NCI-H146 (cell line): ENCODE measurements at regions not wholly inside any gene's neighbourhood (a gene's known extent, or its start where the extent isn't known, plus 50 kb on each side); places are given as distances from the start of the nearest gene placed in this dataset.
"Not testable (repeated sequence)": the region's sequence is repeated elsewhere in the genome, so short reads cannot be mapped to it uniquely, and the experiment has no call there.

Experiments
- DNase-seq: peaks from one replicate; lab custom pipeline; 2025; lab: John Stamatoyannopoulos, UW

DNA sequence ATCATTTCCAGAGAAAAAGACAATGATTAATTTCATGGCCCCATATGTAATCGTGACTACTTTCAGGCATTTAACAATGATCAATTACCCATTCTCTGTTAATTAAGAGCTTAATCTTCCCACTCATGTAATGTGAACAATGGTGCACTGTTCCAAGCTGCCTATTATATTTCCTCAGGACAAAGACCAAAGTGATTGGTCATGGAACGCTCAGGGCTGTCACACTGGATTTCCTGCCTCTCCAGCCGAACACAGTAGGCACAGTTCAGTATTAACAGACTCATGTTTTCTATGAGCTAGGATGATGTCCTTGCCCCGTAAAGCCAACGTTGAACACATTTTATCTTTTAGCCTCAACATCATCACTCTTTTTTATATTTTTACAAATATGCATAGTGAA is 142.7 kb upstream of the FZD8 start:
- no peak for DNase-seq

DNA sequence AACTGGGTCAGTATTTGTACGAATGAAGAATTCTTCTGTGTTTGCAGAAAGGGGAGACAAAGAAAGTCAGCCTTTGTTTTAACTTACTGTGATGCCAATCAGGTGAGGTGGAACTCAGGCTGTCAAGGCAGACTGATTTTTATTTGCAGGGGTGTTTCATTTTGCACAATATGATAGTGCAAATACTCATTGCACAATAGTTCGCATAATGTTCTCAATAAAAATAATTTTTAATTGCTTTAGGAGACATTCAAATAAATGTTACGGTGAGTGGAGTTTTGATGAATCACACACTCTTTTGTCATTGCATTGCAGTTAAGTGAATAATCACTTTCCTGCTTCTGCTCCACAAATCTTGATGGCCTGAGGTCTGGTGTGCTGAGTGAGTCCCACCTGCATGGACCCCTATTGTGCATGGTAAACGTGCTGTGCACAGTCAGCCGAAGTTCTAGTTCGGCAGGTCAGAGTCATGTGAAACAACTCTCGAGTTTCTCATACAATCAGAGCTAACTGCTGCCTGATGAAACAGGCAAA is 141.3 kb upstream of the FZD8 start:
- peak; percentile 3 for DNase-seq

DNA sequence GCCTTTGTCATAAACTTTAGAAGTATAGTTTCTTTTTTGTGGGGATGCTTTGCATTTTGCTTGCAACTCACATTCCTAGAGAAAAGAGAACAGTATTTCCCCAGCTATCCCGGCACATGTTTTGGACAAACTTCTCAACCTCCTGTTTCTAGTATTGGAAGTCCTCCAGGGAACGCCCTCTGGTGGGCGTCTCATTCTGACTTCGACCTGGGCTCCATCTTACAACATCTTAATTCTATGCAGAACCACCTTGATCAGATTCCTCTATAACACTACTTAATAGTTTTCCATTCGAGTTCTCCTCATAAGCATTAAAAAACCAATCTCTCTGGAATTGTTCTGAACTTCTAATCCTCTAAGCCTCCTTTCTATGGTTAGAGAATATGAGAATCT is 139.5 kb upstream of the FZD8 start:
- peak; percentile 12 for DNase-seq

DNA sequence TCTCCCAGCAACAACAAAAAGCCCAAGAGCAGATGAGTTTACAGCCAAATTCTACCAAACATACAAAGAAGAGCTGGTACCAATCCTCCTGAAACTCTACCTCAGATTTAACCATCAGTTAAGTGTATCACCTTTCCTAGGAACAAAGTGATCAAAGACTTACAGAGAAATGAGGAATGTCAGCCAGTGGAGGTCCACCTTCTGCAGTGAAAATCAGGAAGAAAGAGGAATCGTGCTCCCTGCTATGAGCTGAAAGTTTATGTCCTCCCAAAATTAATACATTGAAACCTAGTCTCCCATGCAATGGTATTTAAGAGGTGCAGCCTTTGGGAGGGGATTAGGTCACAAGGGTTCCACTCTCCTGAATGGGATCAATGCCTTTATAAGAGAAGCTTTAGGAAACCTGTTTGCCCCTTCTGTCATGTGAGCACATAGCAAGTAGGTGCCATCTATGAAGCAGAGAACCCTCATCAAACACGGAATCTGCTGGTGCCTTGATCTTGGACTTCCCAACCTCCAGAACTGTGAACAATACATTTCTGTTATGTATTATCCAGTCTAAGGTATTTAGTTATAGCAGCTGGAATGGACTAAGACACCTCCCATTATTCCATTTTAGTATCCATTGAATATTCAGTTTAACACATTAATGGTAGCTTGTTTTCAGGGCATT is 139.0 kb upstream of the FZD8 start:
- DNase-seq, result no peak

DNA sequence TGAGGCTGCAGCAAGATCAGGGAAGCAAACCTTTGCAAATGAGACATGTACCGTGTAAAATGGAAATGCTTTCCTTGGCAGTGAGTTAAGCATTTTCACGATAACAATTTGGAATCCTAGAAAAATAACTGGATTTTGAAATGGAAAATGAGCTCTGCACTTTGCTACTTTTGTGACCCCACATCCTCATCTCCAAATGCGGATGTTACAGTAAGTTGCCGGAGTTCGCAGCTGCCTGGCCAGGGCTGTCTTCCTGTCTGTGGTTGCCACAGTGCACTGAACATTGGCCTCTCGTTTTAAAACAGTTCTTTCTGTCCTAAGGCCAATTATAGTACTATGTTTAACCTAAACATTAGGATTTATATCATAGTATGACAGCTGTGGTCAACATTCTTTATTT is 136.2 kb upstream of the FZD8 start:
- no peak for DNase-seq

DNA sequence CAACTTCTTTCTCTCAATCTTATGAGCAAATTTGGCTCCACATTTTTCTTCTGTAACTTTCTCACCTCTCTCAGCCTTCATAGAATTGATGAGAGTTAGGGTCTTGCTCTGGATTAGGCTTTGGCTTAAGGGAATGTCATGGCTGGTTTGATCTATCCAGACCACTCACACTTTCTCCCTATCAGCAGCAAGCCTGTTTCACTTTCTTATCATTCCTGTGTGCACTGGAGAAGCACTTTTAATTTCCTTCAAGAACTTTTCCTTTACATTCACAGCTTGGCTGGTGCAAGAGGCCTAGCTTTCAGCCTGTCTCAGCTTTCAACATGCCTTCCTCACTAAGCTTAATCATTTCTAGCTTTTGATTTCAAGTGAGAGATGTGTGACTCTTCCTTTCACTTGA is 134.5 kb upstream of the FZD8 start:
- not testable (repeated sequence) for DNase-seq

DNA sequence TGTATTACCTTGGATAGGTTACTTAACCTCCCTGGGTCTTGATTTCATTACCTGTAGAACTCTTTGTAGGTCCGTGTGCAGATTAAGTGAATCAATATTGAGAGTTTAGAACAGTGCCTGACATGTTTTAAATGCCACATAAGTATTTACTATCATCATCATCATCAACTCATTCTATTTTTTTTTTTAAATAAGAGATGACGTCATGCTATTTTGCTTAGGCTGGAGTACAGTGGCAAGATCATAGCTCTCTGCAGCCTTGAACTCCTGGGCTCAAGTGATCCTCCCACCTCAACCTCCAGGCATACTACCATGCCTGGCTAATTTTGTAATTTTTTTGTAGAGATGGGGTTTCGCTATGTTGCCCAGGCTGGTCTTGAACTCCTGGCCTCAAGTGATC is 132.0 kb upstream of the FZD8 start:
- DNase-seq, result no peak

DNA sequence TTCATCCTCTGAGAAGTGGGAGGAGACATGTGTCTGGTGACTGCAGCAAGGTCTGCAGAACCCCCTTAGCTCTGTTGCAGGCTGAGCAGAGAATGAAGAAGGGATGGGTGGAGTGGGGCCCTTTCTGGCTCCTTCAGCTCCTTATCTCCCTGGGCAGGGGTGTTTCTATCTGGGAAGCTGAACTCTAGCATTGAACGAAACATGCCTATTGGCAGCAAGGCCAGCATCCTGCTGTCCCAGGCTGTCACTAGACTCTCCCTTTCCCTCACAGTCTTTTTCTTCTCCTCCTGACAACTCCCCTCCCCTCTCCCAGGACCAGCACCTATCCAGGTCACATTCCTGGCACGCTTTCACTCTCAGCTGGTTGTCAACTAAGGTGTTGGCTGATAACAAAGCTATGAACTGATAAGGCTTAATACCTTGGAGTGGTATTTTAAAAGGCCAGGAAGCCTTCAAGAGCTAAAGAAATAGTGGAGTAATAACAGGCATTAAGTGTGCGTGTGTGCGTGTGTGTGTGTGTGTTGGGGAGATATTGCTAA is 128.8 kb upstream of the FZD8 start:
- no peak for DNase-seq

DNA sequence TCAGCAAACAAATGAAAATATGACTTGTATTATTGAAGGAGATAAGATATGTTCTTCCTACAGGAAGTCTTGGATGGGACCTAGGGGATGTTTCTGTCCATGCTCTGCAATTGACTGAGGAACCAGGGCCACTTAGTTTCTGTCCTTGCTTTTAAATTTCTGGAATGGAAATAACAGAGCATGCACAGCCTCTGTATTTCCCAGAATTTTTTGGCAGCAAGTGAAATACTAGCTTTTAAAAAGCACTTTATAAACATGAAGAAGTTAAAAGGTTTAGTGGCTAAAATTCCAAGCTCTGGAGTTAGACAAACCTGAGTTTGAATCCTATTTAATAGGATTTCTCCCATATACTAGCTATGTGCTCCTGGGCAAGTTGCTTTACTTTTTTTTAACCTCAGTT is 127.7 kb upstream of the FZD8 start:
- no peak for DNase-seq

DNA sequence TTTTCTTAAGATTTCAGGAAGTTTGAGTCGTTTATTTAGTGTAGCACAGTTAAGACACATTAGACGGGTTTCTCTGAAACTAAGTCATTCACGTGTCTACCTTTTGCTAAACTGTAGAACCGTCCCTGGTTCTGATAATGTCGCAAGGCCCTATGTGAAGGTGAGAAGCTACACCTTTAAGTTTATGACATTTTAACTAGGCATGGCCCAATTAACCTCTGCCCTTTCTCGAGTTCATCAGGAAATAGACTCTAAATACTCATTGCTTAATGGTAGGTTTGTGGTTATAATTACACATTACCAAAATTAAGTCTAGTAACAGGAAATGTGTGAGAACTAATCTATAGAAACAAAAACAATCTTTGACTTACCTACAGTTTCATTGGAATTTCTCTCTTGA is 126.6 kb upstream of the FZD8 start:
- no peak for DNase-seq

DNA sequence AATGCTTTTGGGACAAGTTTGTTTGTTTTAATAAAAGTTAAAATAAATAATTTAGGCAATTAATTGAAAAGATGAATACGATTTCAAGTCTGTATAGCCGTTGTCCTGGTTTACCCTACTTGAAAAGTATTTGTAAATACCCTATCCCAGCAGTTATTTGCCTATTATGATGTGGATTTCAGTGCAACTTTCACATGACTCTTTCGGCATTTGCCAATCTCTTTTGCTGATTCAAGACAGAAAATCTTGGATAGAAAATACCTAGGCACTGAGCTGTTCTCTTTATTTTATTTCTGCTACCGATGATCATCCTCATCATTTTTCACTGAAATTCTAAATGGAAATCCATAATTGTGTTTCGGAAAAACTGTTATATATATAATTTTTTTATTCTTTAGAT is 125.9 kb upstream of the FZD8 start:
- no peak for DNase-seq

DNA sequence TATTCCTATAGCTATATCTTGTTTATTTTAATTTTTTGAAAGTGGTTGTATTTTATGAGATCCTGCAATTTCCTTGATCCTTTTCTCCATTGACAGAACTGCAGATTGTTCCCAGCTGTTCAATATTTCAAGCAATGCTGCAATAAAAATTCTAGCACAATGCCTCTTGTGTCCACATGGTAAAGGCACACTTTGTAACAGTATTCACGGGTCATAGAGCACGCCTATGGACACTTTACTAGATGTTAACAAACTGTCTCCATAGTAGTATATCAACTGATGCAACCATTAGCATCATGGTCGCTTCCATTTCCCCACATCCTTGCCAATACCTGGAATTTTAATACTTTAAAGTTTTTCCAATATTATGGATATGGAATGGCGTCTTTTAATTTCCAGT is 123.9 kb upstream of the FZD8 start:
- DNase-seq, result no peak

DNA sequence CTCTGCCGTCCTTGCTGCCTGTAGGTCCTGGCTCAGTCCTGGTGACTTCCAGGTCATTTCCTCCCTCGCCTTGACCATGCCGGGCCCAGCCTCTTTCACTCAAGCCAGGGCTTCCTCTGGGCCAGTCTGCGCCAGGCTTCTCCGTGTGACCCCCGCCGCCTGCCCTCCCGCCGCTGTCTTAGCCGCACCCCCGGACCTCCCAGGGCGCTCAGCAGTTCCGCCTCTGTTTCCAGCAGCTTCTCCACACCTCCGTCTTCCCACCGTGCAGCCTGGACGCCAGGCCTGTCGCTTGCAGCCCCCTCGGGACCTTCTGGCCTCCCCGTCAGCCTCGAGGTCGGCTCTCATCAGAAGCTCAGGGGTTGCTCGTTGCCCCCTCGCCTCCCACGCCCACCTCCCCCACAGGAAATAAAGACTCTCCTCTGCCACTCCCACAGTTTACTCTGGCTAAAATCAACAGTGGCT is 123.0 kb upstream of the FZD8 start:
- peak; percentile 23 for DNase-seq

DNA sequence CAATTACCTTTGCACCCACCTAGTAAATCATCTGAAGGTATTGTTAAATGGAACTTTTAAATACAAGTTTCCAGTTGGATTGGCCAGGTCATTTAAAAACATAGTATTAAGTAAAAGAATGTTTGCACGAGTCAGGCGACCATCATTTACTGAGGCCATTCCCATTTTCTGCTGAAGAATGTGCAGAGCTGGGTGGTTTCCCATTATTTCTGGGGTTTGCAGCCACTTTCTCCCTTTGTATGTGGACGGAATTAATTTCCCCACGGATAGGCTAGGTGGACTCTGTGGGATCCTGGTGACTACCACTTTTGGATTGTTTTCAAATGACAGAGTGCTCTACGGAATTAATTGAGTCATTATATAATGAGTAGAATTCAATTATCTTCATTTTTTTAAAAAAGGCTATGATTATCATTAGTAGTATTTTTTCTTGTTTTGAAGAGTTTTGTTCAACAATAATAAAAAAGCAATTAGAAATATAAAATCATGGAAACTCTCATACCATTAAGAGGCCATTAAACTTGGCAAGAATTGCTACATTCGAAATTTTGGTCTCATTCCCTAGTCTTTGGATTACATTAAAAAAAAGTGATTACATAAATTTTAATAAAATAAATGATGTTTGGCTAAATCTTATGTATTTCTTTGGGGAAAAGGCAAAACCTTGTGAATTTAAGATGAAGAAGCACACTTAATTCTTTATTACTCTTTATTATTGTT is 120.4 kb upstream of the FZD8 start:
- no peak for DNase-seq

DNA sequence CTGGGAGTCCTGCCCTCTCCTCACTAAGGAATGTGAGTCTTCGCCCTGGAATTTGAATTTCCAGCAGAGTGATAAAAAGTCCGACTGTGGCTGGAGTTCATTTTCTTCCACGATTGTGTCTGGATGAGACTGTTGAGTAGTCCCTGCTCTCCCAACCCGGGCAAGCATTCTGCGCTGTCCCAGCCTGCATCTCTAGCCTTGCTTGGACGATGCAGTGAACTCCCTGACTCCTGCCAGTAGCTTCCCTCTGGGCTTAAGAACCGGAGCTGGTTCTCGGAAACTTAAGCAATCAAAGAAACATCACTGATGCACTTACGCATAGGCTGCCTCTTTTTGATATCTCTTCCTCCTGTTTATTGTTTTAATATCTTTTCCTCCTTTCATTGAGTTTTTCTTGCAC is 116.0 kb upstream of the FZD8 start:
- no peak for DNase-seq

DNA sequence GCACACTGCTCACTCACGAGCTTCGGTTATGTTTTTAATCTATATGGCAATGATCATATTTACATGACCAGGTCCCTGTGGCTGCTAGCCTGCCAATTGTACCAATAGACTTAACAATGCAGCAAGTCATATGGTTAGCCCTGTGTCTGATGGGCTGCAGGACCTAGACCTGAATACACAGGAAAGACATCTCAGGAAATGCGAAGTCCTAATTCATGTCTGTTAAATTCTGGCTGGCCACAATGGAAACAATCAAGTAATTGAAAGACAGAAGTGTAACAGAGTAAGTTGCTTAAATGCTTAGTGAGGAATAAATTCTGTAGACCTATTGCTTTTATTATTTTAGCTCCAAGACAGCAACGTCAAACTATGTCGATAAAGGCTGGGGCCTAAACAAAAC is 112.4 kb upstream of the FZD8 start:
- no peak for DNase-seq

DNA sequence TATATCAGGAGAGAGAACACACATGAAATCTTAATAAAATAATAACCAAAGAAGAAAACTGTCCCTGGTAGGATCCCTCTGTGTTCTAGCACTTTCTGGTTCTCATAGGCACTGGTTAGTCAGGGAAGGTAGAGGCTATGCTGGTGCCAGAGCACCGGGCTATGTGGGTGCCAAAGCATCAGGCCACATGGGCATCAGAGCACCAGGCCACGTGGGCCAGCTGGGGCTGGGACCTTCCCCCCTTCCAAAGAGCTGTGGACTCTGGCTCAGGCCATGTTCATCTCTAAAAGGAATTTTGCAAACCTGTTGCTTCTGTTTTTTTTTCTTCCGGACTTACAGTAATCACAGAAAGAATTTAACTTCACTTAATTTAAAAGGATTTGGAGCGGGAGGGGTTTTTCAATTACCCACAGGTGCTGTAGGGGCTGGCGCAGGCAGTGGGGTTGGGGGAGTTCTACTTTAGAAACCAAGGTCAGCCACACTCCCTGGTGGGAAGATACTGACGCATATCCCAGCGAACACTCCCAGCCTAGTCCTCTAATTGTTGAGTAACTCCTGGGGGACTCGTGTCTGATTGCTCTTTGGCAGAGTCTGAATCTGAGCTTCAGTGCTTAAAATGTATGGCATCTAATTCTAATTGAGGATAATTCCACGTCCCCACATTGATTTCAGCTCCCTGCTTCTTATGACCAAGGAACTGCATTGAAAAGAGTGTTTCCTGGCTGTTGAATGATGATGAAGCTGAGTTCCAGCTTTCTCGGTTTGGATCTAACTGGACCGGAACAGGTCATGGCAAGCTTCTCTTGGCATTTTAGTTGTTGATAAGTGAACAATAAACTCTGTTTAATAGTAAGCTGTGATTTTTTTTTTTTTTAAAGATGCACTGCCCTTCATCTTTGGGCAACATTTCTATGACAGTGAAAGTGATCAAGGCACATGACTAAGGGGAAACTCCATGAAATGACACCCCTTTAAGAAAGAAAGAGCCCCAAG is 110.7 kb upstream of the FZD8 start:
- DNase-seq, result no peak

DNA sequence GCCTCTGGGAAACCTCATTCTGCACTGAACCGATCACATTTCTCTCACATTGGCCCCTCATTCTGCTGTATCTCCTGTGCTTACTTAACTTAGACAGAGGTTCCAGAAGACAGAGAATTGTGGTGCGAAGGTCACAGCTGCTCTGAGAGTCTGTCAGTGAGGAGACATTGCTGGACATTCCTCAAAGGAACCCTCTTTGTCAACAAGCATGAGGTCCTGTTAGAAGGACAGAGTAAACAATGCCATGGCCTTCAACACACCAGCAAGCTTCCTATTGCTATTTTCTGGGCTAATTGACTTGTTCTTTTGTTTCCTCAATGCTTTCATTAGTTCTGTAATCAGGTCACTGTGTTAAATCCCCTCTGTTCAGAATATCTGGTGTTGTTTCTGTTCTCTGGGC is 109.3 kb upstream of the FZD8 start:
- DNase-seq, result no peak

DNA sequence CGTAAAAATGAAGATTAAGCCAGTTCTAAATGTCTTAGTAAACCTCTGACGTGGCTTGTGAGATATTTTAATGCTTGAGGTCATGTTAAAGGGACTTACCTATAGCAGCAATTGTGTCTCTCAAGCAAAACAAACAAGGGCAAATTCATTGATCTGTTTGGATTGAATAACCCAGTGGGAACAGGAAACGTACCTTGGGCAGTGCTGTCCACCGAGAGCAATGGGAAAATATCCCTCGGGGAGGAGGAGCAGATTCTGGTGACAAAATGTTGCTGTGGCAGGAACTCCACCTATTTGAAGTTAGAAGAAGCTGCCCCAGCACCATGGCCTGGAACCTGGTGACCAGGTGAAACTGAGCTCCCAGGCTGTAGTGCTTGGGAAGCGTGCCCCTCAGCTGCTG is 107.1 kb upstream of the FZD8 start:
- no peak for DNase-seq

DNA sequence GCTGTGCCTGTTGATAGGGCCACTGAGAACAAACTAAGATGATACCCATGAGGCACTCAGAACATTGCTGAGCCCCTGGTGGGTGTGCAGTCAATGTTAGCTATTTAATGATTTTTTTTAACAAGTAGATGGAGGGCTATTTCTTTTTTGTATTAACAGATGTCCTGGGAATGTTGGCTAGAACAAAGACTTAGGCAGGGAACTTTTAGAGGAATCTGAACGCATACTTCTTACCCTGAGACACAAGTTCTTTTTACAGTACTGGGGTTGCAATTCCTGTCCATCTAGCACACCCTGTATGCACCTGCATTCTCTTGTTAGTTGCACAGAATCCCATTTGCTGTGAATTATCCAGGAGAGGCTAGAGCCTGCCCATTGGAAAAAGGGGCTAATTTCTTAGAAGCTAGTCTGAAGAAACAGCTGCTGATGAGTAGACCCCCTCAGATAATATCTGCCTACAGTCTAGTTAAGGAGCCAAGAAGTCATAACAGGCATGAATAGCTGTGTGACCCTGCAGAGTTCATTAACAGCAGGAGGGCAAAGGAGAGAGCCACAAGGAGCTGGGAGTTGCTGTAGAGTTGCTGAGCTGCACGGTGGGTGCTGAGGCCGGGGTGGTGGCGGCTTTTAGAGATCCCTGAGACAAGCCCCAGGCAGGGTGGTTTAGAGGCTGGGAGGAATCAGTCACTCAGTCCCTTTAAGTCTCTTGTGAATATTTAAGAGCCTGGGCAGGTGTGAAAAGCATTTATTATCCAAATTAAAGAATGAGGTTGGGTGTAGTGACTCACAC is 103.7 kb upstream of the FZD8 start:
- DNase-seq, result no peak

DNA sequence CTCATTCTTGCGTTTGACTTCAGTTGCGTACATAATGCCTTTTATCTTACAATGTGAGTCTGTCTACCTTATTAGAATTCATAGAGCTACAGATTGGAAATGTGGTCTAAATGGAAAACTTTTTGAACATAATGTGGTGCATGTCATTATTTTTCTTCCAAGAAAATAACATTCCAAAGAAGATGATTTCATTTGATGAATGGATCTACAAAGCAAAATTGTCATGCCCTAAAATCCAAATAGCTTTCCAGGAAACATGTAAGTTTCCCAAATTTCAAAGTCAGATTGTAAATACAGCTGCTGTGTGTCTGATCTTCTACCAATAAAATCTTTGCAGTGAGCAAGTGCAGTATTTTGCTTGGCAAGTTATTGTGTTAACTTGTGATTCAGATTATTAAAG is 101.8 kb upstream of the FZD8 start:
- no peak for DNase-seq
